K562 (cell line): ENCODE measurements at regions not wholly inside any gene's neighbourhood (a gene's known extent, or its start where the extent isn't known, plus 50 kb on each side); places are given as distances from the start of the nearest gene placed in this dataset.
A peak's percentile ranks its signal among the peaks of the same experiment; 100 is the strongest.

Source experiments
- ATAC-seq: fragments of 200-7000 bp; cut with Tn5 transposase; 3 replicates; pipeline ENCODE4 v1.9.1; 2020; ENCODE audit warnings: moderate library complexity
- BruUV-seq: library from RNA; stranded (reverse); fragments of 400-500 nt; replicated peaks from 2 replicates; lab custom pipeline; 2021; lab: Mats Ljungman, UMichigan
- CTCF ChIA-PET: fragments of 300-600 bp; formaldehyde crosslinking; extraction: SDS; loops from one replicate; lab custom pipeline; 2021; ENCODE audit warnings: low intra/inter-chr PET ratio; lab: Yijun Ruan, JAX
- POLR2A ChIA-PET: fragments of 300-600, 350-650 bp; sonication (Branson Sonifier 250); formaldehyde crosslinking; extraction: SDS; loops from one replicate; lab custom pipeline; 2021; ENCODE audit warnings: antibody characterized with exemption, inconsistent platforms; lab: Yijun Ruan, JAX
- DNase-seq, 4 experiments: peaks; one replicate each; pipeline versions ENCODE4 v3.0.0 to v3.0.0-alpha.2; 2011 to 2018; ENCODE audit warnings: low spot score in 3 of 4, mixed read lengths in 3 of 4; ENCODE audit errors: extremely low read depth in 1 of 4
- FAIRE-seq: peaks from 2 replicates; lab custom pipeline; 2011; peaks lifted over from hg19 to GRCh38; lab: Jason Lieb, UNC
- H2AFZ ChIP-seq: 2 replicates; pipeline ENCODE4 v1.6.0; 2011; ENCODE audit warnings: low read depth, low read length, control low read depth, inconsistent platforms
- H3K27ac ChIP-seq: fragments of 200-600 bp; 3 replicates; pipeline ENCODE4 v1.8.0; 2011; ENCODE audit warnings: low read depth, mild to moderate bottlenecking, control low read depth, inconsistent platforms, low read length, moderate library complexity, mixed read lengths; ENCODE audit errors: extremely low read depth
- H3K27me3 ChIP-seq, 2 experiments: fragments of 300-600 bp in 1 of 2; 2 replicates in 1 of 2; 3 replicates in 1 of 2; pipeline versions ENCODE4 v1.6.0 to v1.8.0; 2011; ENCODE audit warnings: inconsistent platforms in 2 of 2, low read length in 2 of 2, mild to moderate bottlenecking in 1 of 2, mixed read lengths in 1 of 2, moderate library complexity in 1 of 2; ENCODE audit not compliant: control insufficient read depth in 2 of 2, insufficient read depth in 2 of 2
- H3K36me3 ChIP-seq: fragments of 300-600 bp; 3 replicates; pipeline ENCODE4 v1.8.0; 2011; ENCODE audit warnings: mild to moderate bottlenecking, low read length, inconsistent platforms; ENCODE audit not compliant: control insufficient read depth, insufficient read depth
- H3K4me1 ChIP-seq, 2 experiments: fragments of 200-600 bp in 1 of 2; replicated peaks in 1 of 2; 2 replicates in 1 of 2; 3 replicates in 1 of 2; pipeline versions ENCODE4 v1.5.1 to v1.8.0; 2011; ENCODE audit warnings: inconsistent platforms in 2 of 2, low read length in 2 of 2, mild to moderate bottlenecking in 1 of 2, mixed read lengths in 1 of 2, moderate library complexity in 1 of 2; ENCODE audit not compliant: control insufficient read depth in 2 of 2, insufficient read depth in 2 of 2
- H3K4me2 ChIP-seq: 2 replicates; pipeline ENCODE4 v1.6.1; 2011; ENCODE audit warnings: low read length, control low read depth, inconsistent platforms, mixed read lengths; ENCODE audit not compliant: insufficient read depth
- H3K4me3 ChIP-seq: fragments of 200-600 bp; sonication (generic), shearing (Covaris generic); 2 replicates; pipeline ENCODE4 v1.5.1; 2016; ENCODE audit warnings: control low read depth, inconsistent platforms
- H3K79me2 ChIP-seq: fragments of 200-600 bp; 3 replicates; pipeline ENCODE4 v1.8.0; 2011; ENCODE audit warnings: low read length, inconsistent platforms; ENCODE audit not compliant: control insufficient read depth, insufficient read depth
- H3K9ac ChIP-seq, 2 experiments: 2 replicates each; pipeline versions ENCODE4 v1.6.0 to v1.6.1; 2011; ENCODE audit warnings: low read depth in 2 of 2, low read length in 2 of 2, control low read depth in 1 of 2, inconsistent platforms in 1 of 2, mild to moderate bottlenecking in 1 of 2, mixed read lengths in 1 of 2; ENCODE audit not compliant: insufficient read depth in 1 of 2
- H3K9me1 ChIP-seq: one replicate; pipeline ENCODE4 v1.6.0; 2011; ENCODE audit warnings: inconsistent platforms, mild to moderate bottlenecking, low read length, moderate library complexity; ENCODE audit not compliant: control insufficient read depth, insufficient read depth
- H3K9me3 ChIP-seq: replicated peaks from 2 replicates; pipeline ENCODE4 v1.5.1; 2011; ENCODE audit warnings: low read depth, low read length, inconsistent platforms; ENCODE audit not compliant: control insufficient read depth, insufficient read depth
- H4K20me1 ChIP-seq: replicated peaks from 2 replicates; pipeline ENCODE4 v1.6.1; 2011; ENCODE audit warnings: low read length, inconsistent platforms, mixed read lengths; ENCODE audit not compliant: control insufficient read depth, insufficient read depth
- CREB1 ChIP-seq, 2 experiments: sonication (generic) in 1 of 2; formaldehyde crosslinking in 1 of 2; IDR thresholded peaks; 2 replicates each; pipeline versions ENCODE4 v1.6.1 to v1.8.0; 2012 to 2022; ENCODE audit warnings: inconsistent platforms in 1 of 2, mild to moderate bottlenecking in 1 of 2, missing genetic modification reagents in 1 of 2, moderate library complexity in 1 of 2
- CTCF ChIP-seq, 3 experiments: IDR thresholded peaks in 2 of 3; conservative IDR thresholded peaks in 1 of 3; 2 replicates each; pipeline ENCODE4 v1.5.1; 2011 to 2012; ENCODE audit warnings: low read length in 3 of 3, mild to moderate bottlenecking in 3 of 3, control low read depth in 2 of 3, improper control_type of control experiment in 1 of 3, inconsistent platforms in 1 of 3, low read depth in 1 of 3, mixed read lengths in 1 of 3, moderate library complexity in 1 of 3; ENCODE audit not compliant: insufficient read depth in 2 of 3
- EP300 ChIP-seq: IDR thresholded peaks from 2 replicates; pipeline ENCODE4 v1.6.1; 2012; ENCODE audit warnings: low read length, improper control_type of control experiment
- RAD21 ChIP-seq, 2 experiments: fragments of 250-450 bp in 1 of 2; fragments of 450-650 bp in 1 of 2; sonication (Bioruptor Pico) in 1 of 2; formaldehyde crosslinking in 1 of 2; IDR thresholded peaks in 1 of 2; conservative IDR thresholded peaks in 1 of 2; 2 replicates each; pipeline versions ENCODE4 v1.4.0 to v1.8.0; 2020 to 2022; ENCODE audit warnings: mild to moderate bottlenecking in 2 of 2, moderate library complexity in 1 of 2
- TARDBP ChIP-seq: fragments of 450-650 bp; IDR thresholded peaks from 2 replicates; pipeline ENCODE4 v1.6.1; 2016
- ZNF77 ChIP-seq: fragments of 250-450 bp; sonication (Bioruptor Pico); IDR thresholded peaks from 2 replicates; pipeline ENCODE4 v1.5.0; 2020
- WGBS: fragments of 100-300 bp; shearing (Covaris generic); methylation state at CpG from one replicate; pipeline ENCODE4 v1.1.6; 2016; ENCODE audit warnings: low coverage, mixed read lengths; ENCODE audit not compliant: insufficient coverage; ENCODE audit errors: missing lambda C conversion rate; 5-methylcytosine and 5-hydroxymethylcytosine counted together
- in situ Hi-C: fragments of 300-500 bp; cut with MboI; formaldehyde crosslinking; loops from 4 replicates; pipeline ENCODE4 v1.15.0; 2018; ENCODE audit warnings: inconsistent platforms, mixed read lengths
- intact Hi-C: fragments of 100-400 bp; cut with micrococcal nuclease; formaldehyde crosslinking; loops from 2 replicates; pipeline ENCODE4 v1.14.2; 2022
- TF ChIP-seq, protein P1 (sequence below): sonication (generic); formaldehyde crosslinking; IDR thresholded peaks from 2 replicates; pipeline ENCODE4 v1.8.1; 2022; ENCODE audit warnings: missing genetic modification reagents

- Histone ChIP-seq H3K27me3 (no peaks in the 10 kb centered on the region), H3K9me3 (no peaks in the 10 kb centered on the region), H2AFZ (no peak overlapping the region), H3K79me2 (no peaks in the 10 kb centered on the region), H3K9me1 (no peaks in the 10 kb centered on the region), H3K9ac (no peak overlapping the region), H3K27ac (no peak overlapping the region), H4K20me1 (no peaks in the 10 kb centered on the region), H3K4me1 (no peaks in the 10 kb centered on the region), H3K4me3 (no peak overlapping the region), H3K4me2 (no peak overlapping the region), H3K36me3 (no peaks in the 10 kb centered on the region)
- ATAC-seq: no peak
- ChIA-PET POLR2A (interaction anchor here (0.6 kb wide), 1 partner anchor 214 kb away, joined by 3 read pairs; no protein-coding TSS in a partner anchor), CTCF (no interaction called here)
- intact Hi-C loops: no loop called here
- in situ Hi-C loops: no loop called here
- no peak for FAIRE-seq
- no TSS peak for BruUV-seq
- WGBS: 0% methylated on average over 1 of the region's 1 CpG
- peak in 1 of 4 experiments; percentile 11 for DNase-seq
- no peak for TF ChIP-seq TARDBP
- TF ChIP-seq RAD21 (CRISPR knock-in tag; conservative IDR thresholded peaks at IDR 0.05 in 1 of 2, IDR thresholded peaks at IDR 0.05 in 1 of 2): peak; percentile 44 to 45; a peak in 3 of 4 replicates
- TF ChIP-seq CTCF (IDR thresholded peaks at IDR 0.05 in 2 of 3, conservative IDR thresholded peaks at IDR 0.05 in 1 of 3; ENCODE audit: insufficient read depth in 2 of 3, low read depth in 1 of 3, low read length in 3 of 3): peak in 1 of 3 experiments; percentile 30; a peak in 2 of 6 replicates
- no peak for TF ChIP-seq EP300
- no peak for TF ChIP-seq CREB1 (IDR thresholded peaks at IDR 0.05)
- TF ChIP-seq CREB1 (CRISPR knock-in tag; IDR thresholded peaks at IDR 0.05): no peak
- TF ChIP-seq ZNF77 (CRISPR knock-in tag): no peak
- TF ChIP-seq, protein P1, sequence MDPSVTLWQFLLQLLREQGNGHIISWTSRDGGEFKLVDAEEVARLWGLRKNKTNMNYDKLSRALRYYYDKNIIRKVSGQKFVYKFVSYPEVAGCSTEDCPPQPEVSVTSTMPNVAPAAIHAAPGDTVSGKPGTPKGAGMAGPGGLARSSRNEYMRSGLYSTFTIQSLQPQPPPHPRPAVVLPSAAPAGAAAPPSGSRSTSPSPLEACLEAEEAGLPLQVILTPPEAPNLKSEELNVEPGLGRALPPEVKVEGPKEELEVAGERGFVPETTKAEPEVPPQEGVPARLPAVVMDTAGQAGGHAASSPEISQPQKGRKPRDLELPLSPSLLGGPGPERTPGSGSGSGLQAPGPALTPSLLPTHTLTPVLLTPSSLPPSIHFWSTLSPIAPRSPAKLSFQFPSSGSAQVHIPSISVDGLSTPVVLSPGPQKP (CRISPR knock-in tag): no peak
These were observed 1523.7 kb downstream of the ARAP2 start for GRCh38 chr4:34720571-34720970.
